Hindlimb muscle (tissue), 1 donor: ENCODE measurements at regions not wholly inside any gene's neighbourhood (a gene's known extent, or its start where the extent isn't known, plus 50 kb on each side); places are given as distances from the start of the nearest gene placed in this dataset.

ENCODE experiments used
- DNase-seq: peaks from one replicate; pipeline ENCODE4 v3.0.0-alpha.2; 2013

GRCh38 chr22:47601666-47602065, 839.2 kb downstream of the TBC1D22A start:
- DNase-seq: no peak

- no peak for DNase-seq
These were observed 838.6 kb downstream of the TBC1D22A start for GRCh38 chr22:47600791-47601625.

GRCh38 chr22:47600281-47600680, 837.8 kb downstream of the TBC1D22A start:
- no peak for DNase-seq

GRCh38 chr22:47599753-47600152, 837.3 kb downstream of the TBC1D22A start:
- DNase-seq: no peak

- no peak for DNase-seq
These were observed 836.4 kb downstream of the TBC1D22A start for GRCh38 chr22:47598864-47599263.

- no peak for DNase-seq
These were observed 834.6 kb downstream of the TBC1D22A start for GRCh38 chr22:47597041-47597440.

- DNase-seq: no peak
These were observed 833.8 kb downstream of the TBC1D22A start for GRCh38 chr22:47596176-47596690.

GRCh38 chr22:47594836-47595521, 832.5 kb downstream of the TBC1D22A start:
- no peak for DNase-seq

GRCh38 chr22:47593911-47594311, 831.5 kb downstream of the TBC1D22A start:
- DNase-seq: no peak

GRCh38 chr22:47593291-47593690, 830.8 kb downstream of the TBC1D22A start:
- no peak for DNase-seq

GRCh38 chr22:47592791-47593190, 830.3 kb downstream of the TBC1D22A start:
- DNase-seq: no peak

GRCh38 chr22:47591709-47592108, 829.3 kb downstream of the TBC1D22A start:
- DNase-seq: no peak

GRCh38 chr22:47591016-47591415, 828.6 kb downstream of the TBC1D22A start:
- DNase-seq: no peak

- no peak for DNase-seq
These were observed 827.1 kb downstream of the TBC1D22A start for GRCh38 chr22:47589271-47590250.

- DNase-seq: no peak
These were observed 826.1 kb downstream of the TBC1D22A start for GRCh38 chr22:47588578-47588960.

- DNase-seq: no peak
These were observed 825.6 kb downstream of the TBC1D22A start for GRCh38 chr22:47587861-47588577.

- DNase-seq: no peak
These were observed 824.9 kb downstream of the TBC1D22A start for GRCh38 chr22:47587361-47587760.

GRCh38 chr22:47586946-47587345, 824.5 kb downstream of the TBC1D22A start:
- DNase-seq: no peak

GRCh38 chr22:47586038-47586437, 823.6 kb downstream of the TBC1D22A start:
- no peak for DNase-seq

- DNase-seq: no peak
These were observed 821.6 kb downstream of the TBC1D22A start for GRCh38 chr22:47583959-47584562.

GRCh38 chr22:47582067-47582466, 819.6 kb downstream of the TBC1D22A start:
- no peak for DNase-seq
